Mesenteric fat pad (tissue), 1 donor: ENCODE measurements at regions not wholly inside any gene's neighbourhood (a gene's known extent, or its start where the extent isn't known, plus 50 kb on each side); places are given as distances from the start of the nearest gene placed in this dataset.

ENCODE experiments used
- DNase-seq: peaks from one replicate; pipeline ENCODE4 v3.0.0-alpha.2; 2020; ENCODE audit warnings: low spot score
- donor health status: DM: yes; HTN: yes; CAD: no.

- DNase-seq = no peak
Observed at GRCh38 chr10:123599366-123599849, 66.7 kb upstream of the GPR26 start.

- DNase-seq = no peak
Observed at GRCh38 chr10:123600177-123600576, 66.0 kb upstream of the GPR26 start.

- no peak for DNase-seq
Observed at GRCh38 chr10:123603130-123603529, 63.0 kb upstream of the GPR26 start.

- no peak for DNase-seq
Observed at GRCh38 chr10:123604506-123604905, 61.6 kb upstream of the GPR26 start.

- no peak for DNase-seq
Observed at GRCh38 chr10:123606006-123606405, 60.1 kb upstream of the GPR26 start.

GRCh38 chr10:123606955-123607354, 59.2 kb upstream of the GPR26 start:
- no peak for DNase-seq

GRCh38 chr10:123607386-123607785, 58.8 kb upstream of the GPR26 start:
- DNase-seq = no peak

- no peak for DNase-seq
Observed at GRCh38 chr10:123608047-123608446, 58.1 kb upstream of the GPR26 start.

- DNase-seq = no peak
Observed at GRCh38 chr10:123611243-123611642, 54.9 kb upstream of the GPR26 start.

- DNase-seq = no peak
Observed at GRCh38 chr10:123611876-123612275, 54.3 kb upstream of the GPR26 start.

GRCh38 chr10:123613346-123613850, 52.8 kb upstream of the GPR26 start:
- DNase-seq = no peak

GRCh38 chr10:123614888-123615287, 51.3 kb upstream of the GPR26 start:
- no peak for DNase-seq
